ENCODE measurements at regions not wholly inside any gene's neighbourhood (a gene's known extent, or its start where the extent isn't known, plus 50 kb on each side); places are given as distances from the start of the nearest gene placed in this dataset.

GRCh38 chr1:240019524-240019923 is 72.2 kb upstream of the FMN2 start:
- H3K9ac ChIP-seq (ENCODE audit: insufficient read depth in 1 of 2, low read depth in 2 of 2, low read length in 2 of 2), result no peak overlapping the region
- no peaks in the 10 kb centered on the region for H3K36me3 ChIP-seq (ENCODE audit: control insufficient read depth, insufficient read depth, low read length)
- H2AFZ ChIP-seq (ENCODE audit: low read depth, low read length), result no peak overlapping the region
- H3K4me2 ChIP-seq (ENCODE audit: insufficient read depth, low read length), result no peak overlapping the region
- H3K4me1 ChIP-seq (replicated peaks in 1 of 2; ENCODE audit: control insufficient read depth in 2 of 2, insufficient read depth in 2 of 2, low read length in 2 of 2), result no peaks in the 10 kb centered on the region
- ChIA-PET CTCF (ENCODE audit: low intra/inter-chr PET ratio) (no interaction called here), POLR2A (no interaction called here)
- in situ Hi-C loops (cut with MboI), result no loop called here
- no peaks in the 10 kb centered on the region for H3K79me2 ChIP-seq (ENCODE audit: control insufficient read depth, insufficient read depth, low read length)
- DNase-seq (ENCODE audit: extremely low read depth in 1 of 4, low spot score in 3 of 4) (no peak), ATAC-seq (no peak), FAIRE-seq (no peak)
- TF ChIP-seq TCF3 (CRISPR knock-in tag; IDR thresholded peaks at IDR 0.05) (no peak), ZNF609 (CRISPR knock-in tag; IDR thresholded peaks at IDR 0.05; ENCODE audit: borderline replicate concordance) (no peak), NBN (IDR thresholded peaks at IDR 0.05; ENCODE audit: low read depth) (no peak), FOXA3 (CRISPR knock-in tag; conservative IDR thresholded peaks at IDR 0.05 in 1 of 2, IDR thresholded peaks at IDR 0.05 in 1 of 2) (no peak)
- H3K9me1 ChIP-seq (ENCODE audit: control insufficient read depth, insufficient read depth, low read length), result no peaks in the 10 kb centered on the region
- no peaks in the 10 kb centered on the region for H4K20me1 ChIP-seq (replicated peaks; ENCODE audit: control insufficient read depth, insufficient read depth, low read length)
- no TSS peak for BruUV-seq (replicated peaks)
- H3K27me3 ChIP-seq (ENCODE audit: control insufficient read depth in 2 of 2, insufficient read depth in 2 of 2, low read length in 2 of 2), result no peaks in the 10 kb centered on the region
- H3K27ac ChIP-seq (ENCODE audit: extremely low read depth, low read depth, low read length), result no peak overlapping the region
- H3K9me3 ChIP-seq (replicated peaks; ENCODE audit: control insufficient read depth, insufficient read depth, low read depth, low read length), result no peaks in the 10 kb centered on the region
- no peak overlapping the region for H3K4me3 ChIP-seq
- intact Hi-C loops (cut with micrococcal nuclease), result no loop called here

Data from K562 (cell line).